Left lung (tissue), 4 donors: ENCODE measurements at regions not wholly inside any gene's neighbourhood (a gene's known extent, or its start where the extent isn't known, plus 50 kb on each side); places are given as distances from the start of the nearest gene placed in this dataset.

Source experiments
- ATAC-seq: fragments of 200-7000 bp; cut with Tn5 transposase; one replicate; pipeline ENCODE4 v1.9.1; 2020; ENCODE audit warnings: moderate library complexity
- DNase-seq, 4 donors: peaks; one replicate each; pipeline ENCODE4 v3.0.0-alpha.2; 2013 to 2020
- H3K27ac ChIP-seq, 2 donors: fragments of 200-600 bp; sonication (generic) in 1 of 2; one replicate each; pipeline versions ENCODE4 v1.5.0 to v1.8.0; 2020 to 2021
- H3K27me3 ChIP-seq, 2 donors: fragments of 200-600 bp; sonication (generic) in 1 of 2; one replicate each; pipeline versions ENCODE4 v1.5.0 to v1.8.0; 2020 to 2021
- H3K36me3 ChIP-seq, 2 donors: fragments of 200-600 bp; sonication (generic) in 1 of 2; one replicate each; pipeline versions ENCODE4 v1.5.0 to v1.8.0; 2020 to 2021
- H3K4me1 ChIP-seq, 2 donors: fragments of 200-600 bp; one replicate each; pipeline ENCODE4 v1.8.0; 2021
- H3K4me3 ChIP-seq, 2 donors: fragments of 200-600 bp; sonication (generic) in 1 of 2; one replicate each; pipeline versions ENCODE4 v1.5.0 to v1.8.0; 2020 to 2021; ENCODE audit warnings: mild to moderate bottlenecking in 1 of 2
- H3K9me3 ChIP-seq, 2 donors: fragments of 200-600 bp; sonication (generic) in 1 of 2; one replicate each; pipeline versions ENCODE4 v1.5.0 to v1.8.0; 2020 to 2021
- CTCF ChIP-seq, 2 donors: fragments of 200-600 bp; sonication (generic) in 1 of 2; IDR thresholded peaks; one replicate each; pipeline versions ENCODE4 v1.5.0 to v1.8.0; 2021; ENCODE audit warnings: antibody characterized with exemption in 2 of 2
- intact Hi-C, 2 donors: fragments of 100-400 bp; cut with DNase I; formaldehyde crosslinking; loops; one replicate each; pipeline versions ENCODE4 v1.11.2 to v1.14.2; 2022
- donor health status: DM: no; HTN: yes; CAD: no.
- donor health status: DM: no; HTN: no; CAD: no.

GRCh38 chr4:119797238-119797894, 168.8 kb upstream of the PDE5A start:
- no peaks in the 10 kb centered on the region for H3K36me3 ChIP-seq
- intact Hi-C loops = no loop called here
- H3K27ac ChIP-seq = no peak overlapping the region
- no peak for TF ChIP-seq CTCF (IDR thresholded peaks at IDR 0.05)
- H3K9me3 ChIP-seq = no peaks in the 10 kb centered on the region
- ATAC-seq (no peak), DNase-seq (no peak)
- no peaks in the 10 kb centered on the region for H3K27me3 ChIP-seq
- no peaks in the 10 kb centered on the region for H3K4me1 ChIP-seq
- no peak overlapping the region for H3K4me3 ChIP-seq

DNA sequence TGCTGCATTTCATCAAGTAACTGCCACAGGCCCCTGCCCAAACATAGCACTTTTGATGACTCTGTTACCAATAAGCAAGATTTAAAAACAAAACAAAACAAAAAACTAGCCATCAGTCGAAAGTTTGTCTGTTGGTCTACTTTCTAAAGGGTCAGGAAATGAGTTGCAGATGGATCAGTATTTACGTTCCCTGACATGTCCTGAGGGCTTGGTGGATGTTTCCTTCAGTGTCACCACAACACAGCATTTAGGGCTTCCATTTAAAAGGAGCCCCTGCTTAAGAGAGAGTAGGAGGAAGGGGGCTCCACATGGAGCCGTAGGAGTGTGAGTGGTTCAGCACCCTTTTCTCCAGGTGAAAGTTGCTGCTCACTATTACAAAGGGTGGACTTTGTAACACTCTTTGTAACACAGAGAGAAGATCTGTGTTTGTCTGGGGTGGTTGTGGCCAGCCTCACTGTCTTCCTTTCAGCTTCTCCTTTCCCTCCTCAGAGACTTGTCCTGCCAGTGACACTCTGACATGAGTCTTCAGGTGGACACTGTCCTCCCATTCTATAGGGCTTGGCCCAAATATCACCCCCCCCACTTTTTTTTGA, 167.5 kb upstream of the PDE5A start:
- Histone ChIP-seq H3K36me3 (no peaks in the 10 kb centered on the region), H3K27ac (no peak overlapping the region), H3K27me3 (no peaks in the 10 kb centered on the region), H3K4me3 (no peak overlapping the region), H3K9me3 (no peaks in the 10 kb centered on the region), H3K4me1 (no peaks in the 10 kb centered on the region)
- intact Hi-C loops = no loop called here
- DNase-seq (no peak), ATAC-seq (no peak)
- TF ChIP-seq CTCF (IDR thresholded peaks at IDR 0.05) = no peak

DNA sequence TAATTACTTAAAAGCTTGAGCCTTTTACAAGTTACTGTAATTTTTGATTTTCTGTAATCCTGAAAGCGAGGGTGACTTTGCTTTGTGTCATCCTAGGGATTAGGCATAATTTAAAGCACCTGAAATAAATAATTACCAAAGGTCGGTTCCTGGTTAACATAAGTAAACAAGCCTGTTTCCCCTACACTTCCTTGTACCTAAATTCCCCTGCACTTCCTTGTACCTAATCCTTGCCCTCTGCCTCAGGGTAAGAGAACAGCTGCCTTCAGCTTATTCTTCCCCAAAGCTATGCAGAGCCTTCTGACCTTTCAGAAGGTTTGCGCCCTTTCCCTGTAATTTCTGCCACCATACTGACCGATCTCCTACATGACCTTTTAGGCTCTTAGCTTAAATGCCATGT, 166.1 kb upstream of the PDE5A start:
- Histone ChIP-seq H3K4me3 (no peak overlapping the region), H3K9me3 (no peaks in the 10 kb centered on the region), H3K4me1 (no peaks in the 10 kb centered on the region), H3K27ac (no peak overlapping the region), H3K36me3 (no peaks in the 10 kb centered on the region), H3K27me3 (no peaks in the 10 kb centered on the region)
- no peak for ATAC-seq
- intact Hi-C loops = no loop called here
- no peak for TF ChIP-seq CTCF (IDR thresholded peaks at IDR 0.05)
- no peak for DNase-seq

GRCh38 chr4:119794113-119794512, 165.5 kb upstream of the PDE5A start:
- intact Hi-C loops = no loop called here

More at GRCh38 chr4:119794113-119794512, 165.5 kb upstream of the PDE5A start:
- H3K4me1 ChIP-seq = no peaks in the 10 kb centered on the region
- no peaks in the 10 kb centered on the region for H3K36me3 ChIP-seq
- ATAC-seq (no peak), DNase-seq (no peak)
- no peak overlapping the region for H3K4me3 ChIP-seq
- no peak overlapping the region for H3K27ac ChIP-seq
- no peaks in the 10 kb centered on the region for H3K9me3 ChIP-seq
- no peak for TF ChIP-seq CTCF (IDR thresholded peaks at IDR 0.05)
- no peaks in the 10 kb centered on the region for H3K27me3 ChIP-seq
